BJ (cell line): ENCODE measurements at regions not wholly inside any gene's neighbourhood (a gene's known extent, or its start where the extent isn't known, plus 50 kb on each side); places are given as distances from the start of the nearest gene placed in this dataset.

Experiments used
- CTCF ChIA-PET: fragments of 350-600 bp; formaldehyde crosslinking; extraction: SDS; loops from one replicate; lab custom pipeline; 2021; ENCODE audit warnings: antibody characterized with exemption, inconsistent platforms; lab: Yijun Ruan, JAX
- POLR2A ChIA-PET: fragments of 300-600 bp; sonication (Branson Sonifier 250); formaldehyde crosslinking; extraction: SDS; loops from one replicate; lab custom pipeline; 2021; ENCODE audit warnings: antibody characterized with exemption; lab: Charles Lee
- DNase-seq: peaks from one replicate; pipeline ENCODE4 v3.0.0-alpha.2; 2011; ENCODE audit warnings: low read depth
- H3K27me3 ChIP-seq: 2 replicates; pipeline ENCODE4 v1.6.0; 2011; ENCODE audit warnings: low read length; ENCODE audit not compliant: control insufficient read depth, insufficient read depth
- H3K36me3 ChIP-seq: 2 replicates; pipeline ENCODE4 v1.5.1; 2011; ENCODE audit warnings: low read length; ENCODE audit not compliant: control insufficient read depth, insufficient read depth
- H3K4me3 ChIP-seq: 2 replicates; pipeline ENCODE4 v1.5.1; 2011; ENCODE audit warnings: low read depth, mild to moderate bottlenecking, control low read depth, low read length
- CTCF ChIP-seq: IDR thresholded peaks from 2 replicates; pipeline ENCODE4 v1.5.1; 2011; ENCODE audit warnings: low read depth, mild to moderate bottlenecking, control low read depth, inconsistent platforms, low read length, moderate library complexity; ENCODE audit not compliant: insufficient read depth

- CTCF ChIA-PET = interaction anchor here (0.6 to 2.2 kb wide), 7 partner anchors 16 to 956 kb away, joined by 3 to 14 read pairs (median 5); no protein-coding TSS in a partner anchor
- POLR2A ChIA-PET = no interaction called here
- H3K27me3 ChIP-seq = no peaks in the 10 kb centered on the region
- no peak overlapping the region for H3K4me3 ChIP-seq
- no peaks in the 10 kb centered on the region for H3K36me3 ChIP-seq
- no peak for TF ChIP-seq CTCF
- DNase-seq = no peak
Measured at GRCh38 chr7:50206453-50207250, 97.9 kb upstream of the IKZF1 start.

- DNase-seq = no peak
- Histone ChIP-seq H3K36me3 (no peaks in the 10 kb centered on the region), H3K27me3 (no peaks in the 10 kb centered on the region), H3K4me3 (no peak overlapping the region)
- POLR2A ChIA-PET = no interaction called here
- CTCF ChIA-PET = interaction anchor here (0.9 to 2.2 kb wide), 10 partner anchors 9 to 957 kb away, joined by 3 to 14 read pairs (median 4); no protein-coding TSS in a partner anchor
- no peak for TF ChIP-seq CTCF
Measured at GRCh38 chr7:50205011-50205410, 99.5 kb upstream of the IKZF1 start.

GRCh38 chr7:50204581-50204980, 99.9 kb upstream of the IKZF1 start:
- ChIA-PET POLR2A (no interaction called here), CTCF (interaction anchor here (1.1 to 2.2 kb wide), 5 partner anchors 10 to 958 kb away, joined by 3 to 6 read pairs (median 4); no protein-coding TSS in a partner anchor)

GRCh38 chr7:50203521-50203920, 101.0 kb upstream of the IKZF1 start:
- Histone ChIP-seq H3K4me3 (no peak overlapping the region), H3K27me3 (no peaks in the 10 kb centered on the region), H3K36me3 (no peaks in the 10 kb centered on the region)
- CTCF ChIA-PET = interaction anchor here (0.9 to 1.2 kb wide), 3 partner anchors 215 to 958 kb away, joined by 3 read pairs; no protein-coding TSS in a partner anchor
- TF ChIP-seq CTCF = no peak
- no peak for DNase-seq
- POLR2A ChIA-PET = no interaction called here

More at GRCh38 chr7:50204581-50204980, 99.9 kb upstream of the IKZF1 start:
- Histone ChIP-seq H3K36me3 (no peaks in the 10 kb centered on the region), H3K27me3 (no peaks in the 10 kb centered on the region), H3K4me3 (no peak overlapping the region)
- no peak for DNase-seq
- TF ChIP-seq CTCF = no peak

GRCh38 chr7:50202052-50202555, 102.4 kb upstream of the IKZF1 start:
- POLR2A ChIA-PET = no interaction called here
- CTCF ChIA-PET = no interaction called here

More at GRCh38 chr7:50202052-50202555, 102.4 kb upstream of the IKZF1 start:
- no peak for TF ChIP-seq CTCF
- no peaks in the 10 kb centered on the region for H3K36me3 ChIP-seq
- H3K27me3 ChIP-seq = no peaks in the 10 kb centered on the region
- no peak overlapping the region for H3K4me3 ChIP-seq
- no peak for DNase-seq
